Endothelial cell of umbilical vein (primary cell): ENCODE measurements at regions not wholly inside any gene's neighbourhood (a gene's known extent, or its start where the extent isn't known, plus 50 kb on each side); places are given as distances from the start of the nearest gene placed in this dataset.

Experiments used
- EZH2 ChIP-seq: IDR thresholded peaks from 2 replicates; pipeline ENCODE4 v1.6.1; 2012; ENCODE audit warnings: borderline replicate concordance, low read depth, mild to moderate bottlenecking, moderate library complexity, low read length, inconsistent platforms; ENCODE audit not compliant: severe bottlenecking
- FOS ChIP-seq: IDR thresholded peaks from 2 replicates; pipeline ENCODE4 v1.6.1; 2011; ENCODE audit warnings: mild to moderate bottlenecking, low read length, moderate library complexity, borderline replicate concordance; ENCODE audit not compliant: insufficient read depth
- GATA2 ChIP-seq: IDR thresholded peaks from 2 replicates; pipeline ENCODE4 v1.7.0; 2011; ENCODE audit warnings: low read depth, mild to moderate bottlenecking, moderate library complexity, mixed read lengths, low read length; ENCODE audit not compliant: insufficient read length, insufficient read depth
- JUN ChIP-seq: IDR thresholded peaks from 2 replicates; pipeline ENCODE4 v1.6.1; 2011; ENCODE audit warnings: borderline replicate concordance, low read depth; ENCODE audit not compliant: insufficient read length, insufficient read depth
- MYC ChIP-seq: IDR thresholded peaks from one replicate; pipeline ENCODE4 v1.6.1; 2011; ENCODE audit warnings: mild to moderate bottlenecking, low read depth, low read length
- POLR2A ChIP-seq: IDR thresholded peaks from 2 replicates; pipeline ENCODE4 v1.6.1; 2012; ENCODE audit warnings: low read depth, mild to moderate bottlenecking, control low read depth, low read length
- POLR2AphosphoS5 ChIP-seq: IDR thresholded peaks from 2 replicates; pipeline ENCODE4 v1.6.1; 2012; ENCODE audit warnings: low read depth, mild to moderate bottlenecking, control low read depth, low read length, moderate library complexity; ENCODE audit not compliant: insufficient read depth
- TF ChIP-seq, protein P1 (sequence below), 2 donors: IDR thresholded peaks; 1 replicate in 1 of 2; 2 replicates in 1 of 2; pipeline ENCODE4 v1.5.1; 2011; ENCODE audit warnings: low read length in 2 of 2, mild to moderate bottlenecking in 2 of 2, moderate library complexity in 2 of 2, control low read depth in 1 of 2, inconsistent platforms in 1 of 2, low read depth in 1 of 2; ENCODE audit not compliant: insufficient read depth in 1 of 2; ENCODE audit errors: extremely low read depth in 1 of 2
- TF ChIP-seq, protein P2 (sequence below): IDR thresholded peaks from 2 replicates; pipeline ENCODE4 v1.6.1; 2011; ENCODE audit not compliant: insufficient read depth, insufficient read length

DNA sequence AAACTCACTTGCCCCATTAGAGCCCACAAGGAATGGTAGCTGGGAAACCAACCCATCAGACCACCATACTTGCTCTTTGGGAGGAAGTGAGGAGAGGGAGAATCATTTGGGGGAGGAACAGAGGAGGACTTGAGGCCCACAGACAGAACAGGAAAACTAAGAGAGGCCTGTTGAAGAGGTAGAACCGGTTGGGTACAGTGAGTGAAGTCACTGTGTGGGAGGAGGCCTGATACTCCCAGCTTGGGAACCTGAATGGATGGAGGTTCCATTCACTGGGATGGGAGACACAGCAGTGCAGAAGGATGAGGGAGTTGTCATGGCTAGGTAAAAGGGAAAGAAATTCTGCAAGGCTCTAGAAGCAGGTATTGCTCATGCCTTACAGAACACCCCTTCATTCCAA is 63.4 kb upstream of the PSEN2 start:
- TF ChIP-seq JUN (no peak), FOS (no peak), POLR2A (no peak), POLR2AphosphoS5 (no peak), MYC (no peak), EZH2 (no peak), GATA2 (no peak)
- TF ChIP-seq, protein P1, sequence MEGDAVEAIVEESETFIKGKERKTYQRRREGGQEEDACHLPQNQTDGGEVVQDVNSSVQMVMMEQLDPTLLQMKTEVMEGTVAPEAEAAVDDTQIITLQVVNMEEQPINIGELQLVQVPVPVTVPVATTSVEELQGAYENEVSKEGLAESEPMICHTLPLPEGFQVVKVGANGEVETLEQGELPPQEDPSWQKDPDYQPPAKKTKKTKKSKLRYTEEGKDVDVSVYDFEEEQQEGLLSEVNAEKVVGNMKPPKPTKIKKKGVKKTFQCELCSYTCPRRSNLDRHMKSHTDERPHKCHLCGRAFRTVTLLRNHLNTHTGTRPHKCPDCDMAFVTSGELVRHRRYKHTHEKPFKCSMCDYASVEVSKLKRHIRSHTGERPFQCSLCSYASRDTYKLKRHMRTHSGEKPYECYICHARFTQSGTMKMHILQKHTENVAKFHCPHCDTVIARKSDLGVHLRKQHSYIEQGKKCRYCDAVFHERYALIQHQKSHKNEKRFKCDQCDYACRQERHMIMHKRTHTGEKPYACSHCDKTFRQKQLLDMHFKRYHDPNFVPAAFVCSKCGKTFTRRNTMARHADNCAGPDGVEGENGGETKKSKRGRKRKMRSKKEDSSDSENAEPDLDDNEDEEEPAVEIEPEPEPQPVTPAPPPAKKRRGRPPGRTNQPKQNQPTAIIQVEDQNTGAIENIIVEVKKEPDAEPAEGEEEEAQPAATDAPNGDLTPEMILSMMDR (IDR thresholded peaks at IDR 0.05; ENCODE audit: extremely low read depth in 1 of 2, insufficient read depth in 1 of 2, low read depth in 1 of 2, low read length in 2 of 2), result no peak
- TF ChIP-seq, protein P2, sequence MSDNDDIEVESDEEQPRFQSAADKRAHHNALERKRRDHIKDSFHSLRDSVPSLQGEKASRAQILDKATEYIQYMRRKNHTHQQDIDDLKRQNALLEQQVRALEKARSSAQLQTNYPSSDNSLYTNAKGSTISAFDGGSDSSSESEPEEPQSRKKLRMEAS, result no peak
